ENCODE measurements at regions not wholly inside any gene's neighbourhood (a gene's known extent, or its start where the extent isn't known, plus 50 kb on each side); places are given as distances from the start of the nearest gene placed in this dataset.
A peak's percentile ranks its signal among the peaks of the same experiment; 100 is the strongest.

DNA sequence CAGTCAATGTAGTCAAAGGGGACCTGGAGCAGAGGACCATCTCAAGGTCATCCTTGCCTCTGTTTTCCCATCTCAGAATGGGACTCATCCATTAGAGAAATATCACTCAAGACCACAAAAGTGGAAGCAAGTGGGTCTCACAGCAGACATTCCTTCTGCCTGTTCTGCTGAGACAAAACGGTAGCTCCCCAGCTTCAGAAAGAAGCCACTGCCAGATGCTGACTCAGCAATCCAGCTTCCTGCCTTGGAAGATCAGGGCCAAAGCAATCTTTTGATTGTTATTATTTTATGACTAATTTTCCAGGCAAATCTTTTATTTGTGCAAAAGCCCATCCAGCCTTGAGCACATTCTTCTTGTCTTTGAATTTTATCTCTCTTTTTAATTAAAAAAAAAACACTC, 86.8 kb downstream of the CCT6B start:
- no peak for DNase-seq

DNA sequence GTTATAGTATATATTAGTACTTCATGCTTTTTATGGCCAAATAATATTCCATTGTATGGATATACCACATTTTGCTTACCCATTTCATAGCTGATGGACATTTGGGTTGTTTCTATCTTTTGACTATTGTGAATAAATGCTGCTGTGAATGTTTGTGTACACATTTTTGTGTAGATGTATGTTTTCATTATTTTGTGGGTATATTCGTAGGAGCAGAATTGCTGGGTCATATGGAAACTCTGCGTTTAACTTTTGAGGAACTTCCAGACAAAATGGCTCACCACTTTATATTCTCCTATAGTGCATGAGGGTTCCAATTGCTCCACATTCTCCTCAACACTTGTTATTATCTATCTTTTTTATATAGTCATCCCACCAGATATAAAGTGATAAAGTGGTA, 88.6 kb downstream of the CCT6B start:
- no peak for DNase-seq

DNA sequence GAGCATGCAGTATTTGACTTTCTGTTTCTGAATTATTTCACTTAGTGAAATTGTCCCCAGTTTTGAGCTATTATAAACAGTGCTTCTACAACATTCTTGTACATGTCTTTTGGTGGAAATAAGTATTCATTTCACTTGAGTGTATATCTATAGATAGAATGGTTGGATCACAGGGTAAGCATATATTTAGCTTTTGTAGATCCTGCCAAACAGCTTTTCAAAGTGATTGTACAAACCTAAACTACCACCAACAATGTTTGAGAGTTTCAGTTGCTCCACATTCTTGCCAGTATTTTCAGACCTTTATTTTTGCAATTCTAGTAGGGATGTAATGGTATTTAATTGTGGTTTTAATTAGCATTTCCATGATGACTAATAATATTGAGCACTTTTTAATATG, 91.6 kb downstream of the CCT6B start:
- no peak for DNase-seq

DNA sequence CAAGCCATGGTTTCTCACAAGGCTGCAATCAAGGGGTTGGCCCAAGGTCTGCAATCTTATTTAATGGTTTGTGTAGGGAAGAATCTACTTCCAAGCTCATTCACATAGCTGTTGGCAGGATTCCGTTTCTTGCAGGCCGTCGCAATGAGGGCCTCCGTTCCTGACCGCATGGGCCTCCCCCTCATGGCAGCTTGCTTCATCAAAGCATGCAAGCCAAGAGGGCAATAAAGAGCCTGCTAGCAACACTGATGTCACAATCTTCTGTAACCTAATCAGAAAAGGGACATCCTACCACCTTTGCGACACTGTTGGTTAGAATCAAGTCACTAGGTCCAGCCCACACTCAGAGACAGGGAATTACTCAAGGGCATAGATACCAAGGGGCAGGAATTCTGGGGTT, 95.5 kb downstream of the CCT6B start:
- DNase-seq: peak; percentile 10

DNA sequence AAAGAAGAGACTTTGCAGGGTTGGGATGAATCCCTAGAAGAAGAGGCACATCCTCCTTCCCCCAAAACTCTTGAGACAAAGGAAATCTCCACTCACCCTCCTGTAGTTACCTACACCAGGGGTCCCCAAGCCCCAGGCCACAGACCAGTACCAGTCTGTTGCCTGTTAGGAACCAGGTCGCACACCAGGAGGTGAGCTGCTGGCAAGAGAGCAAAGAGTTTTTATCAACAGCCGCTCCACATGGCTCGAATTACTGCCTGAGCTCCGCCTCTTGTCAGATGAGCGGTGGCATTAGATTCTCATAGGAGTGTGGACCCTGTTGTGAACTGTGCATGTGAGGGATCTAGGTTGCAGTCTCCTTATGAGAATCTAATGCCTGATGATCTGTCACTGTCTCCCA, 98.9 kb downstream of the CCT6B start:
- no peak for DNase-seq

DNA sequence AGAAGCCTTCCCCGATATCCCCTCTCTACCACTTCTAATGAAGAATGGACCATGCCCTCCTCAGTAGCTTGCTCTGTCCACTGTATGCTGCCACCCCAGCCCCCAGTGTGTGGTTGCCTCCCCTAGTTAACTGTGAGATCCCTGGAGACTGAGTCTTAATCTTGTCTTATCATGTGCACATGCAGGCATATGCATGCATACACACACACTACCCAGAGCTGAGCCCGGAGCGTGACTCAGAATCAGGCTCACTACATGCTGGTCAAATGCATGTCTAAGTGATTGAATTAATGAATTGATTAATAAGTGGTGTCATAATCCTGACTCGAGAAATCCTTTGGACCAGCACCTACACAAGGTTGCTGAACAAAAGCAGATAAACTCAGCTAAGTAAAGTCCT, 99.4 kb downstream of the CCT6B start:
- no peak for DNase-seq

DNA sequence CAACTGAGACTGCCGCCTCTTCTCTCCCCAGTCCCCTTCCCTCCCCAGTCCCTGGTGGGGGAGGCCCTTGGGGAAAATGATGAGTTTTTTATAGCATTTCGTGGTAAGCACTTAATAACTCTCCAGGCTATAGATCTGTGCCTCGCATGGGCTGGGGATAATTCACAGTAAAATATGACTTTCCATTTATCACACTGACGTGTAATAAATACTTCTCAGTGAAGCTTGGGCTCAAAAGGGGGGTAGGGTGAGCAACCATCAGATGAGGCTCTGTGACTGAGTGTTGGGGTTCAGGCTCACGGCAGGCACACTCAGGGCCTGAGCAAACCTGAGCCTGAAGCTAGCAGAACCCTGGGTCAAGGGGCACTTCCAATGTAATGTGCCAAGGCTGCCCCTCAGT, 101.6 kb downstream of the CCT6B start:
- DNase-seq: no peak

DNA sequence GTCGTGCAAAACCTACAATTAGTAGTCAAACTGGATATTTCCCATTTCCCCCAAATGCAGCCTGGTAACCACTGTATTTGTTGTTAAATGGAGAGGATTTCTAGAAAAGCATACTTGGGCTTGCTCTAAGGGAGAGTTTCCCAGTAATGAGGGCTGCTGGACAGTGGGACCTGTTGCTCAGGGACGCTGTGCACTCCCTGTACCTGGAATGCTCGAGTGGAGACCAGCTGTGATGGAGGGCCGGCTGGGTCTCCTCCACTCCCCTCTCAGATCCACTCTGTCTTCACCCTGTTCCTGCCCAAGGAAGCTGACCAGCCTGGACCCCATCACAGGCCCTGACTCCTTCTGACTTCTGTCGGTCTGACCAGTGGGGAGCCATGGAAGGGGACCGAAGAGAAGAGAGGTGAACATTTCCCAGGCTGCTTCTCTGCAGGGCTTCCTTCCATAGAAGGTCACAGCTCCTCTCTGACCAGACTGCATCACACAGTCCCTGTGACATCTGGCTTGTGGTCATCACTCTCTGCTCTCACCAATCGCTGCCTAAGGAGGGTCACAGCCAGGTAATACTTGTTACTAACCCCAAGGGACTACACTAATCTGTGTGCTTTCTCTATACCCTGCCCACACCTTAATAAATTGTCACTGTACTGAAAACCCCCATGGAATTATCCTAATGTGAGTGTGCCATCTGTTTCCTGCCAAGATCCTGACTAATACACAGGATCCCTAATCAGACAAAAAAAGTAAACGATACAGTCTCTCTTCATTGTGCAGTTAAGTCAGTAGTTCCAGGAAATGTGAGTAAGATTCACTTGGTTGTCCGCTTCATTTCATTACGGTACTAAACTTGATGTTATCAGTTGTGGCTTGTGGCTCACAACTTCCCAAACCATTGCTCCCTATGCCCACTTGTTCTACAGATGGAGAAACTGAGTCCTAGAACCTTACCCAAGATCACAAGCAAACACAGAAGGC, 102.4 kb downstream of the CCT6B start:
- DNase-seq: peak; percentile 28

DNA sequence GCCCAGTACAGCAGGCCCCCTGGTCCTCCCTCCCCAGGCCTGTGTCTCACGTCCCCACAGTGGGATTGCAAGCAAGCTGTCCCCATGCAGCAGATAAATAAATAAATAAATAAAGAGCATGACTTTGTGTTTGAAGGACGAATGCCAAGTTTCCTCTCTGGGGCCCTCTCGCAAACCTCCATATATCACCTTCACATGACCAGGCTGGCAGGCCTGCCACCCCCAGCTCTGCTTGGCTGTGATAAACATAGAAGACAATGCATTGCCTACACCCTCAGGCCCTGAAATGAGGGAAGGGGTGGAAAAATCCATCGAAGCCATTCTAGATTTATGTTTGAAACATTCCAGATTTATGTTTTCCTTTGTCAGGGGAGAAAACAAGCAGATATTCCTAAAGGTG, 107.3 kb downstream of the CCT6B start:
- DNase-seq: no peak

DNA sequence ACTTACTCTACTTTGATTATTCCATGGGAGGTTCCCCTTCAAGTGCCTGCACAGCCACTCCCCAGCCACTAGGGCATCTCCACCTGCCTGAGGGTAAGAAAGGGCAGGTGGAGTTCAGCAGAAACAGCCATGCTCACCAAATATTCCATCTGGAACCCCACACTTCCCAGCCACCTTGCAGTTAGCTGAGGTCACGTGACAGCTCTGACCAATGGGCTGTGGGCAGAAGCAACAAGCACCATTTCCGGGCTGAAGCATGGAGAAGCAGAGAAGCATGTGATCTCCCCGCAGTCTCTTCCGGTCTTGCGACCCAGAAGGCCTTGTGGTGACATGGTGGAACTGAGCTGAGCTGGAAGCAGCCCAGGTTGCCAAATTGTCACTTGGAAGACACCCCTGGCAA, 108.6 kb downstream of the CCT6B start:
- DNase-seq: no peak

DNA sequence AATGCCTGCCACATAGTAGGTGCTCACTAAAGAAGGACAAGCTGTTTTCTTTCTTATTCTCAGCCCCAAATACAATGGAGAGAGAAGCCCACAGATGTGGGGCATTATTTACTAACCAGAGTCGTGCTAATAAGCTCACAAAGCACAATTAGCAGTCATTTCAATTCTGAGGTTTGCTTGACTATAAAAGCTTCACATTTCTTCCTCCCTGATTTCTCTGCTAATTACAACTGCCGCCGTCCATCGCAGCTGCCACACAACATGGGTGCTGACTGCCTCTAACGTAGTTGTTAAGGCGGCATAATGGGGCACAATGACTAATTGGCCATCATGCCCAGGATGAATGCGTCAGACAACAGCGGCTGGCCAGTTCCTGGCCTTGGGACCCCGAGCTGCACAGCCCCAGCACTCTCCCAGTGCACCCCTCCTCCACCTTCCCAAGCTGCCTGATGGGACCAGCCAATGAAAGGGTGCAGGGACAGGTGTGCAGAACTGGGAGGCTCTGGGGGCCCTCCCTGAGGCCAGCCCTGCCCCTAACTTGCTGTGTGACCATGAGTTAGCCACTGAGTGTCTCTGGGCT, 109.2 kb downstream of the CCT6B start:
- DNase-seq: no peak

DNA sequence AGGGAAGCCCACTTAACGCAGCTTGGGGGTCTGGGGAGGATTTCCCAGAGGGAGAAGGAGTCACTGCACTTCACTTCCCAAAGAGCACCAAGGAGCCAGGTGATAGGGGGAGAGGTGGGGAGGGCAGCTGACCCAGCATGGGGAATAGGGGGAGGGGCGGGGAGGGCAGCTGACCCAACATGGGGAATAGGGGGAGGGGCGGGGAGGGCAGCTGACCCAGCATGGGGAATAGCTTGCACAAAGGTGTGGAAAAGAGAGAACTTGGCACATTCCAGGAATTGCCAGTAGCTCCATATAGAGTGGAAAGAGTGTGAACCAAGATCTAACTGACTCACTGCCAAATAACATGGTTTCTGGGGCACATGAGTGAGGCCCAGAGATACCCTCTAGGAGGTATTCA, 110.3 kb downstream of the CCT6B start:
- DNase-seq: no peak

DNA sequence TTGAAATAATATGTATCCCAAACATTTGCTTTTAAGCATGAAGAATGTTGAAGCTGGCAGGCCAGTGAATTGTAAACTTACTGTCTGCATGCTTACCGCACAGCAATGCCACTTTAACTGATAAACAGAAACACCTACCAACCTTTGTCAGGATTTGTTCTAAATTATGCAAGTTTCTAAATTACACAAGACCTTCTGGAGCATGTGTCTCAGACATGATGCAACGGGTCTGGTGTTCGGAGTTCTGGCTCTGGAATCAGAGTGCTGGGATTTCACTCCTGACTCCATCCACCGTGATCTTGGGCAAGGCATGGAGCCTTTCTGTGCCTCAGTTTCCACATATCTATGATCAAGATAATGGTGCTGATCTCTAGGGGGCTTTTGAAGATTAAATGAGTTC, 111.2 kb downstream of the CCT6B start:
- DNase-seq: no peak

DNA sequence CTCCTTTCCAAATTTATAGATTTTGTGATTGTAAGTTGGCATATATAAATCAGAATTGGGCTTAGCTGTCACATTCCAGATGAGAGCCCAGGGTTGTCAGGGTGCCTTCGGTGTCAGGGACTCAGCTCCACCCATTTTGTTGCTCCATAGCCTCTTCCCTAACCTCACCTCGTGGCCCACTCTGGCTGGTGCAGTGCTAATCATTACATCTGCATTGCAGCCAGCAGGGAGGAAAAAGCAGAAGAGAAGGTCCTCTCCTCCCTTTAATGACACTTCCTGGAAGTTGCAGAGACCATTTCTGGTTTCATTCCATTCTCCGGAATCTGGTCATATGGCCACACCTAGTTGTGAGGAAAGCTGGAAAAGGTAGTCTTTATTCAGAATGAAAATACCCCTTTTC, 113.3 kb downstream of the CCT6B start:
- DNase-seq: no peak

DNA sequence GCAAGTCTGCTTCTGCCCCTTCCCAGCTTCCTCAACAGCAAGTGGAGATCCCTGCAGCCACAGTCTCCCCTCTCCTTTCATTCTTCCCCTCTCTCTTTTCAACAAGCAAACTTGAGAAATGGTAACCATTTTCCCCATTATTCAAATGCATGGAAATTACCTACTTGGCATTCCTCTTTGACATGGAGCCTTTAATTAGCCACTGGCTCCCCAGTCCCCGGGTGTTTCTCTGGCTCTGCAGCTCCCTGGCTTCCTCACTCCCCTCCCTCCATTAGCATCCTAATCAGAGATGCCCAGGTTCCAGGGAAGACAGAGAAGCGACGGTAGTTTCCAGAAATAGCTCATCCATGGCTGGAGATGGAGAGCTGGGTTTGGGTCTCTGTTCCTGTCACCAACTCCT, 116.0 kb downstream of the CCT6B start:
- no peak for DNase-seq

DNA sequence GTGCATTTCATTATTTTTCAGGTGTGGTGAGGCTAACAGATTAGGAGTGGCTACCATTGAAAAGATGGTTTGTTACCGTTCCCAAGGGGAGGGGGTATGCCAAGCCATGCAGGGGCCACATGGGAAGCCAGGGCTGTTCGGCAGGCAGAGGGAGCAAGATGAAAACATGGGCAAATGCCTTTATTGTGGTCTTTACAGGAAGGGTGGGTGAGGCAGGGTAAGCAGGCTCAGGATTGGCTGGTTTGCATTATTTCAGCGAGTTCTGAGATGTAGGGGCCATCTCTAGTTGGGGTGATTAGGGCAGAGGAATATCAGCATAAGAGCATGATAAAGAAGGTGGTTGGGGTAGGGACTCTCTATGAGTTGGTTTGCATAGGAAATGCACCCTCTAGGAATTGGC, 117.6 kb downstream of the CCT6B start:
- no peak for DNase-seq

DNA sequence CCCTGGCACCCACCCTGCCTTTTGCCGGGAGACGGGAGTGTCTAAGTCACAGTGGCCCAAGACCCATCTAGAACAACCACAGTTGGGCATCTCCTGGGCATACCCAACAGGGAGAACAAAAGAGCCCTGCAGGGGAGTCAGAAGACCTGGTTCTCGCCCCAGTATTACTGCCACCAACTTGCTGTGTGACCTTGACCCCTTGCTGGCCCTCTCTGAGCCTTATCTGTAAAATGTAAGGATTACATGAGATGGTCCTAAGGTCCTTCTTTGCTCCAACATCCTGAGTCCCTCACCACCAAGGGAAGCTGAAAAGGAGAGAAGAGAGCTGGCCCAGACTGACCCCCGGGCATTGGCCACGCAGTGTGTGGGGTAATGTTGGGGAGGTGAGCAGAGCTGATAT, 119.0 kb downstream of the CCT6B start:
- DNase-seq: no peak

DNA sequence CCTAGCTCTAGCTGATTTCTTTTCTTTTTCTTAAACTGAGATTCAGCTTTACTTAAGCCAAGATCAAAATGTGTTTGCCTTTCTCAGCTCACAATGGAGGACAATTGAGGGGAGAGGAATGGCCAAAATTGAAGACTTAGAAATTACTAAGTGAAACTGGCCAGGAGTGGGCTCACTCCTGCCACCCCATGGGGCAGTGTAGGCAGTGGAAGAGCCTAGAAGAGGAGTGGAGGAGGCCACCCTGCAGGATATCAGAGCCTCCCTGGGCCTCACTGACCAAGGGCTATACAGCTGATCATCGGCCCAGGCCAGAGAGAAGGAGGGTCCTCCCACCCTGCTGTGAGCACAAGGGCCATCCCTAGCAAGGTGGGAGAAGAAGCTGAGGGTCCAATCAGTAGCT, 119.8 kb downstream of the CCT6B start:
- no peak for DNase-seq

DNA sequence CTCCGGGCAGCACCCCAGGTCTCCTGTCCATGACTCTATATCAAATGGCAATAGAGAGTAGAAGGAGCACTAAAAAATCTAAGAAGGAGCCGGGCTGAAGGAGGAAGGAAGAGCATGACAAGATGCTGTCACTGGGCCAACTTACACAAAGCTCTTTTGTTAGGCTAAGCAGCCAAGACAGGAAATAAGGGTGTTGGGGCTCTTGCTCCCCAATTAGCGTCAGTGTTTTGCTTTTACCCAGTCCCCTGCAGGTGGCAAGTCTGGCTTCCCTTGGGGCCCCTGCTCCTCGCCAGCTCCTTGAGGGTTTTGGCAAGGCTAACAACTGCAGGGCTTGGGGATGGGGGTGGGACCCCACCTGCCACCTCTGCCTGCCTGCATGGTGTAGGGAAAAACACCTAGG, 120.5 kb downstream of the CCT6B start:
- DNase-seq: peak; percentile 4

DNA sequence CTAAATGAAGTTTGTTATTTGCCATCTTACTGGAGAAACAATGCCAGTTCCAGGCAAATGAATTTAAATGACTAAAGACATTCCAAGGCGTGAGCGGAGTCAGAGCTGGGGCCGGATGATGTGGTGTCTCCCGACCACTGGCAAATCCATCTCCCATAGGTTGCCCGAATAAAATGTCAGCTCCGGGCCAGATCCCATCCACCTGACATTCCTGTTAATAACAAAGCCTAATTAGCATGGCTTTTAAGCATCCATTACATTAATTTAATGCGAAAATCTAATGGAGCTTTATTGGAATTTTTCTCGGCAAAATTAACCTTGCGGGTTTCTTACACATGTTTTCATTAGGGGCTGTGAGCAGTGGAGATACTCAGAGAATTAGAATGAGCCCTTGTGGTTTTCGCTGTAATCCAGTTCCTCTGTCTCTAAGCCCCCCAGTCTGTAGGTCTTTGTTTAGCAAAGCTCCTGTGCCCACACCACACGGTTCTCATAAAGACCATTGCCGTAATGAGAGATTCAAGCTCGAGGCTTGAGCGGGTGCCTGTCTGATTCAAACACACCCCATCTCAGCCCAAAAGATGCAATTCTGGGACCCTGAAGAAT, 123.3 kb downstream of the CCT6B start:
- no peak for DNase-seq

DNA sequence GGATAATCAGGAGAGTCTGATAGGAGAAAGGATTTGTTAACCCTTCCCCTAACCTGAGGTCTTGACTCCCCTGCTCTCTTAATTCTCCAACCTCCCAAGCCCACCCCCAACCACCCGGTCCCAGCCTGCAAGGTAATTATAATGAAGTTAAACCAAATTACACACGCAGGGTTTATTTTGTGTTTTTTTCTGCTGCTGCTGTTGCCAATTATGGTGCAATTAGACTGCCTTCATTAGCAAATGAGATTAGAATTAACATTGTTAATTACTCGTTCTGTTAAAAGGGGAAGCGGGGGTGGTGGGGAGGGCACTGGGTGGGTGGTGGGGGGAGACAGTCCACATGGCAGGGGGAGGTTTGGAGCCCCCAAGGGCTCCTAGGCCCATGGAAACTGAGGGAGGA, 128.9 kb downstream of the CCT6B start:
- no peak for DNase-seq

DNA sequence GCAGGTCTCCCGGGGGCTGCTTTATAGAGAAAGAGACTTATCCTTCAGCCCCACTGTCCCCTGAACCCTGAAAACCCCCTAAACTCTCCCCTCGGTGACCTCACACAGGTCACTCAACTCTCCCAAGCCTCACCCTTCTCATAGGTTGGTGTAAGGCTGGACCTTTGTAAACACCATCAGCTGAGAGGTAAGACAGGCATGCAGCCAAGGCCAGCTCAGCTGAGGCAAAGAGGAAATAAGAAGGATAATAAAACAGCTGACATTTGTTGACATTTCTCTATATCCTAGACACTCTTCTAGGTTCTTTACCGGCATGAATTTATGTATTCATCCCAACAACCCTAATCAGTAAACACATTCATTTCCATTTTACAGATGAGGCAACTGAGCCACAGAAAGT, 134.3 kb downstream of the CCT6B start:
- DNase-seq: no peak

DNA sequence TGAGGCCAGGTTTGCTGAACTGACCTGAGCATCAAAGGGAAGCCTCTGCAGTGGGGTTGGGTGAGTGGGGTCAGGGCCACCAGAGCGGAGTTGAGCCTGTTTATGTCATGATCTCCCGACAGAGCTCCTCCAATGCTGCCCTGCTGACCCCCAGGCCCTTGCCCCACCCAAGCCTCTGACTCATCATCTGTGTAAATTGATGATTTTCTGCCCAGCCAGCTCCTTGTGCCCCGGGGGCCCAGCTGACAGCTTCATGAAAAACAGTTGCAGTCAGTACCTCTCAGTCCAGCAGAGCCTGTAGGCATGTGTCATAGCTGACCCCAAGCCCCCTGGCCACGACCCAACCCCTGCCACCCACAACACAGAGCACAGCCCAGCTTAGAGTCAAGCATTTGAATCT, 134.9 kb downstream of the CCT6B start:
- no peak for DNase-seq

DNA sequence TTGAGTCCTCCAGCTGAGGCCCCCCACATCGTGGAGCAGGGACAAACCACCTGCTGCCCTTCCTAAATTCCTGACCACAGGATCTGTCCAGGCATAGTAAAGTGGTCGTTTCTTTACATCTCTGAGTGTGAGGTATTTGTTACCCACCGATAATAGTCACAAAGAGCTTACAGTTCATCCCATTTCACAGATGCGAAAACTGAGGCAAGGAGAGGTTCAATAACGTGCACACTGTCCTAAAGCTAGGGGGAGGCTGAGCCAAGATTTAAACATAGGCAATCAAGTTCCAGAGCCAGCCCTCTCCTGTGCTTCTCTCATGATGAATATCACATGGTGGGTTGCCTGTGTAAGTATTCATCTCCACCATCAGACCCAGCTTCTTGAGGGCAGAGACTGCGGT, 135.4 kb downstream of the CCT6B start:
- DNase-seq: no peak

Measured in hematopoietic multipotent progenitor cell treated with erythropoietin and hydrocortisone succinate and interleukin-3 and kit ligand, for 8 days (in vitro differentiated cells).